GM10266 (cell line): ENCODE measurements at regions not wholly inside any gene's neighbourhood (a gene's known extent, or its start where the extent isn't known, plus 50 kb on each side); places are given as distances from the start of the nearest gene placed in this dataset.

Source experiments
- DNase-seq: peaks from one replicate; pipeline ENCODE4 v3.0.0; 2012; ENCODE audit errors: extremely low spot score
- TF ChIP-seq, protein P1 (sequence below): IDR thresholded peaks from 2 replicates; pipeline ENCODE4 v1.5.1; 2012; ENCODE audit warnings: mild to moderate bottlenecking, low read depth; ENCODE audit not compliant: control insufficient read depth, insufficient read depth; ENCODE audit errors: missing control alignments

DNA sequence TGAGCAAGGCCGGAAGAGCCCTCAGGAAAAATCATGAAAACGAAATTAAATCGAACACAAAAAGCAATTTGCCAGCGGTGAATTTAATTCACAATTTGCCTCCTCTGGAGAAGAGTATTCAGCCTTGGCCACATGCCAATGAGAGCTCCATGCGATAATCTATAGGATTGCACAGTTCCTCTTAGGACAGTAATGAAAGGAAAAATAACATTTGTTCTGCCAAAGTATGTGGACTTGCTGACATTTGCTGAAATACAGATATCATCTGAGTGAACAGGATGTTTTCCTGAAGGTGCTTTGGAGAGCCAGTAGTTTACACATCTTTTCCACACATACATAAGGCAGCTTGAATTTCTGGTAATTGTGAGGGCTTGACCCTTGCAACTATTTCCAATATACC, 188.6 kb upstream of the PDZRN3 start:
- TF ChIP-seq, protein P1, sequence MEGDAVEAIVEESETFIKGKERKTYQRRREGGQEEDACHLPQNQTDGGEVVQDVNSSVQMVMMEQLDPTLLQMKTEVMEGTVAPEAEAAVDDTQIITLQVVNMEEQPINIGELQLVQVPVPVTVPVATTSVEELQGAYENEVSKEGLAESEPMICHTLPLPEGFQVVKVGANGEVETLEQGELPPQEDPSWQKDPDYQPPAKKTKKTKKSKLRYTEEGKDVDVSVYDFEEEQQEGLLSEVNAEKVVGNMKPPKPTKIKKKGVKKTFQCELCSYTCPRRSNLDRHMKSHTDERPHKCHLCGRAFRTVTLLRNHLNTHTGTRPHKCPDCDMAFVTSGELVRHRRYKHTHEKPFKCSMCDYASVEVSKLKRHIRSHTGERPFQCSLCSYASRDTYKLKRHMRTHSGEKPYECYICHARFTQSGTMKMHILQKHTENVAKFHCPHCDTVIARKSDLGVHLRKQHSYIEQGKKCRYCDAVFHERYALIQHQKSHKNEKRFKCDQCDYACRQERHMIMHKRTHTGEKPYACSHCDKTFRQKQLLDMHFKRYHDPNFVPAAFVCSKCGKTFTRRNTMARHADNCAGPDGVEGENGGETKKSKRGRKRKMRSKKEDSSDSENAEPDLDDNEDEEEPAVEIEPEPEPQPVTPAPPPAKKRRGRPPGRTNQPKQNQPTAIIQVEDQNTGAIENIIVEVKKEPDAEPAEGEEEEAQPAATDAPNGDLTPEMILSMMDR: no peak
- no peak for DNase-seq

DNA sequence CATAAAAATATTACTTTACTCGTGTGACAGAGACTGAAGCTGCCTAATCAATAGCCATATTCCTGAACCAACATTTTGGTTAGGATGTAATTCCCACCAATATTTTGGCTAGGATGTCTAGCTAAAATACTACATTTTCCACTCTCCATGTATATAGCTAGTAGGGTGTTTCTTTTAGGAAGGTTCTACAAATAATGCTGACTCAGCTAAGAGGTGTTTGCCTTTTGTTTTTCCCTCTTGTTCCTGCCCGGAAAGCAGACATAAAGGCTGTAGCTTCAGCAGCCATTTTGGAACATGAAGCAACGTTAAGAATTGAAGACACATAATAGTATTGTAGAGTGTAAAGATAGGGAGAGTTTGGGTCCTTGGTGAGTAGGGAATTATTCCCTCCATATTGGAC, 187.3 kb upstream of the PDZRN3 start:
- no peak for DNase-seq
- TF ChIP-seq, protein P1: no peak

DNA sequence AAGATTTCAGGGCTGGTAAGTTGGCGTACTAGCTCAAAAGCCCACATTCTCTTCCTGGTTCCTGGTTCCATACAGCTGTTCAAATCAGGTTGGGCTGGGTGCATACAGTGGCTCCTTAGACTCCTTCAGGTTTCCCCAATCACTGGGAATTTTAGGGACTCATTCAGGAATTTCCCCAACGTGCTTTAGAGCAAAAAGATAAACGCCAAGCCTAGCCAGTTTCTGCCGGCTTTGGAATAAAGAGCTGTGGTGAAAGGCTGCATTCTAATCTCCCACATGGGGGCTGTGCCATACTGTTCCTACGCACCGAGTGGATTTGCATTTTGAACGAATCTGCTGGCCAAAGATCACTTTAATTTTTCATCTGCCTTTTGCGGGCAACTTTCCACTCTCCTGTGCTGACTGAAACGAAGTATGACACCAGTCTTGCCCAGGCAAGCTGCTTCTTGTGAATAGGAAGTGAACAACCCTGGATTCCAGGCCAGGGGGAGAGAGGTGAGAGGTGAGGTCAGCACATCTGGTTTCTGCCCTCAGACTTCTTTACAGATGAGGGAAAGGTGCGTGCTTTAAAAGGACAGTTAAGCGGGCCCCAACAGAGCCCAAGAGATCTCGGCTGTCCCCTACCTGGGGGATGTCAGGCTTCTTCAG, 184.2 kb upstream of the PDZRN3 start:
- TF ChIP-seq, protein P1: no peak
- DNase-seq: no peak

DNA sequence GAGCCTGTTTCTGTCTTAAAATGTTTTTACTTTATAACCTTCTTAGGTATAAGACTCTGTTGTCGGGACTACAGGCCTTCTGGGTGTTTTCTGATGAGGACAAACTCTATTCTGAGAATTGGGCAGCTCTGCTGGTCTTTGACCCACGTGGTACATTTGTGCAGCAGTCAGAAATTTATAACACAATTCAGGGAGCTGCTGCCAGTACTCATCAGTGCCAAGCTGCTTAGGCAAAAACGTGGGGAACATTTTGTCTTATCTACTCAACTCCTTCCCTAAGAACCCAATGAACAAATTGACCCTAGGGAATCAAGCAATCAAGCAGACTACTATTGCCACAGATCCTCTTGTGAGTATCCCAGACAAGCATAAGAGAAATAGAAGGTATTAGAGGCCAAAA, 180.7 kb upstream of the PDZRN3 start:
- TF ChIP-seq, protein P1: no peak
- DNase-seq: no peak

DNA sequence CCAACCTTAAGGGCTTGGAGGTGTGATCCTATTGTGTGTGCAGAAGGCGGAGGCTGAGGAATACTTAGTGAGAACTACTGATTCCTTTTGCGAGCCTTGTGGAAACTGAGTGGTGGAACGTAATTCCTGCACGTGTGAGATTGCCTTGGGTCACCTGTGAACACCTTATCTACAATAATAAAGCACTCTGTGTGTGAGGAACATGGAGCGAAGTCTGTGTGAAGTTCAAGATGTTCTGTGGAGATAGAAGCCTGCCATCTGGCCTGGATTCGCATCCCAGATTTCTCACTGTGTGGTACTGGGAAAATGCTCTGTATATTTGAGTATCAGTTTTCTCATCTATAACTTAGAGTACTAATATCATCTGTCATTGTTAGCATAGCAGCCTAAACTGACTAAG, 179.5 kb upstream of the PDZRN3 start:
- DNase-seq: no peak
- TF ChIP-seq, protein P1: no peak

DNA sequence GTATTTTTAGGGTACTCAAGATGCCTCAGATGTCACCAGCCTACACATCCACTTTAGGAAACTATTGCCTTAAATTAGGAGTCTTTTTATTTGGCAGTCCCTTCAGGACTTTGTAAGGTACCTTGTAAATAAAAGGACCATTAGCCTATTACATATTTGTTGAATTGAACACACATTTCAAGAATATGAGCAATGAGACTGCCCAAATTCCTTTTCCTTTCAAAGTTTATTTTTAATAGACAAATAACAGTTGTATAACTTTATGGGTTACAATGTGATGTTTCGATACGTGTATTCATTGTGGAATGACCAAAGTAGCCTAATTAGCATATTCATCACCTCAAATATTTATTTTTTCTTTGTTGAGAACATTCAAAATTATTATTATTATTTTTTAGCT, 176.7 kb upstream of the PDZRN3 start:
- DNase-seq: no peak
- TF ChIP-seq, protein P1: no peak

GRCh38 chr3:73797311-73797710, 172.6 kb upstream of the PDZRN3 start:
- TF ChIP-seq, protein P1: no peak
- no peak for DNase-seq
